ENCODE measurements at regions not wholly inside any gene's neighbourhood (a gene's known extent, or its start where the extent isn't known, plus 50 kb on each side); places are given as distances from the start of the nearest gene placed in this dataset.

- DNase-seq, result no peak
Measured at GRCh38 chr9:115674091-115674490, 479.5 kb upstream of the PAPPA start.

GRCh38 chr9:115675834-115676233, 477.8 kb upstream of the PAPPA start:
- no peak for DNase-seq

GRCh38 chr9:115680231-115680630, 473.4 kb upstream of the PAPPA start:
- DNase-seq, result peak; percentile 50

GRCh38 chr9:115681585-115681984, 472.0 kb upstream of the PAPPA start:
- no peak for DNase-seq

- no peak for DNase-seq
Measured at GRCh38 chr9:115686069-115686468, 467.5 kb upstream of the PAPPA start.

- DNase-seq, result no peak
Measured at GRCh38 chr9:115687356-115687755, 466.2 kb upstream of the PAPPA start.

GRCh38 chr9:115689331-115689730, 464.3 kb upstream of the PAPPA start:
- no peak for DNase-seq

GRCh38 chr9:115690786-115691496, 462.6 kb upstream of the PAPPA start:
- DNase-seq, result peak; percentile 100

- peak; percentile 93 for DNase-seq
Measured at GRCh38 chr9:115691693-115692092, 461.9 kb upstream of the PAPPA start.

- DNase-seq, result peak; percentile 38
Measured at GRCh38 chr9:115692868-115693267, 460.7 kb upstream of the PAPPA start.

- DNase-seq, result peak; percentile 95
Measured at GRCh38 chr9:115694014-115694413, 459.6 kb upstream of the PAPPA start.

- peak; percentile 54 for DNase-seq
Measured at GRCh38 chr9:115694991-115695390, 458.6 kb upstream of the PAPPA start.

GRCh38 chr9:115712981-115713380, 440.6 kb upstream of the PAPPA start:
- DNase-seq, result peak; percentile 84

GRCh38 chr9:115715666-115716065, 437.9 kb upstream of the PAPPA start:
- DNase-seq, result no peak

- peak; percentile 72 for DNase-seq
Measured at GRCh38 chr9:115717298-115717697, 436.3 kb upstream of the PAPPA start.

- peak; percentile 92 for DNase-seq
Measured at GRCh38 chr9:115717711-115718173, 435.8 kb upstream of the PAPPA start.

GRCh38 chr9:115730396-115730795, 423.2 kb upstream of the PAPPA start:
- DNase-seq, result peak; percentile 17

- DNase-seq, result peak; percentile 47
Measured at GRCh38 chr9:115730845-115731244, 422.7 kb upstream of the PAPPA start.

GRCh38 chr9:115733318-115734110, 420.1 kb upstream of the PAPPA start:
- peak; percentile 89 for DNase-seq

- DNase-seq, result peak; percentile 45
Measured at GRCh38 chr9:115739096-115739875, 414.3 kb upstream of the PAPPA start.

- DNase-seq, result no peak
Measured at GRCh38 chr9:115740986-115741385, 412.6 kb upstream of the PAPPA start.

GRCh38 chr9:115743709-115744605, 409.6 kb upstream of the PAPPA start:
- no peak for DNase-seq

All from fibroblast of skin of right biceps (primary cell).